Activated naive CD4-positive, alpha-beta T cell treated with anti-CD3 and anti-CD28 coated beads for 36 hours (primary cell): ENCODE measurements at regions not wholly inside any gene's neighbourhood (a gene's known extent, or its start where the extent isn't known, plus 50 kb on each side); places are given as distances from the start of the nearest gene placed in this dataset.

Experiments used
- CTCF ChIA-PET: fragments of 350-600 bp; sonication (Branson Sonifier 250); formaldehyde crosslinking; loops from one replicate; lab custom pipeline; 2021; ENCODE audit warnings: antibody characterized with exemption; lab: Charles Lee
- DNase-seq: peaks from one replicate; pipeline ENCODE4 v3.0.0-alpha.2; 2020
- H3K27ac Mint-ChIP-seq: one replicate; pipeline ENCODE4 v1.8.0; 2021; ENCODE audit warnings: mild to moderate bottlenecking, mixed read lengths
- H3K27me3 Mint-ChIP-seq: one replicate; pipeline ENCODE4 v1.8.0; 2021; ENCODE audit warnings: low read depth, mixed read lengths
- H3K36me3 Mint-ChIP-seq: one replicate; pipeline ENCODE4 v1.8.0; 2021; ENCODE audit warnings: low read depth, mixed read lengths
- H3K4me1 Mint-ChIP-seq: one replicate; pipeline ENCODE4 v1.8.0; 2021; ENCODE audit warnings: low read depth, mixed read lengths
- H3K4me3 Mint-ChIP-seq: one replicate; pipeline ENCODE4 v1.8.0; 2021; ENCODE audit warnings: mild to moderate bottlenecking, moderate library complexity, mixed read lengths
- H3K9me3 Mint-ChIP-seq: one replicate; pipeline ENCODE4 v1.8.0; 2021; ENCODE audit warnings: mixed read lengths
- intact Hi-C: fragments of 100-400 bp; cut with micrococcal nuclease; formaldehyde crosslinking; loops from one replicate; pipeline ENCODE4 v1.15.1; 2023

GRCh38 chr3:116947809-116948208 lies 238.2 kb downstream of the TUSC7 start:
- H3K4me1 Mint-ChIP-seq, result no peaks in the 10 kb centered on the region
- H3K36me3 Mint-ChIP-seq, result no peaks in the 10 kb centered on the region
- no peak for DNase-seq
- H3K4me3 Mint-ChIP-seq, result no peak overlapping the region
- H3K27ac Mint-ChIP-seq, result no peak overlapping the region
- CTCF ChIA-PET, result no interaction called here
- intact Hi-C loops, result no loop called here
- H3K27me3 Mint-ChIP-seq, result no peaks in the 10 kb centered on the region
- peaks cover 2% of the 10 kb centered on the region for H3K9me3 Mint-ChIP-seq

- Mint-ChIP-seq H3K4me1 (no peaks in the 10 kb centered on the region), H3K27me3 (no peaks in the 10 kb centered on the region), H3K27ac (no peak overlapping the region), H3K36me3 (no peaks in the 10 kb centered on the region), H3K9me3 (no peaks in the 10 kb centered on the region), H3K4me3 (no peak overlapping the region)
- intact Hi-C loops, result no loop called here
- CTCF ChIA-PET, result no interaction called here
- DNase-seq, result no peak
Measured at GRCh38 chr3:116950301-116951055, 240.9 kb downstream of the TUSC7 start.

DNA sequence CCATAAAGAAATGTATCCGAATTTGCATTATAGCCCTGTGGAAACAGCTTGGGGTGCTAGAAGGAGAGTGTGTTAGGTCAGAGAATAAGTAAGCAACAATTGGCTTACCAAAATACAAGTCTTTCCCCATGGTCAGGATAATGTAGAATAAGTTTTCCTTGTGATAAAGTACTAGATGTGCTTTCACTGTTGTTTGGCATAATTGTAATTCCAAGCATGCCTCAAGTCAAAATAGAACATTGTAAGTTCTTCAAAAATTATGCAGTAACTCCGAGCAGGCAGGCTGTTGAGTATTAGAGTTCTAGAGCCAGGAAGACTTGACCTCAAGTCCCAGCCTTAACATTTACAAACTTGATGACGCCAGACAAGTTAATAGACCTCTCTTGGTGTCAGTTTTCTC lies 242.0 kb downstream of the TUSC7 start:
- Mint-ChIP-seq H3K4me1 (no peaks in the 10 kb centered on the region), H3K27ac (no peak overlapping the region), H3K27me3 (no peaks in the 10 kb centered on the region), H3K4me3 (no peak overlapping the region), H3K36me3 (no peaks in the 10 kb centered on the region), H3K9me3 (no peaks in the 10 kb centered on the region)
- CTCF ChIA-PET, result no interaction called here
- intact Hi-C loops, result no loop called here
- DNase-seq, result no peak

- peaks cover 2% of the 10 kb centered on the region for H3K9me3 Mint-ChIP-seq
- H3K4me1 Mint-ChIP-seq, result no peaks in the 10 kb centered on the region
- intact Hi-C loops, result no loop called here
- H3K27me3 Mint-ChIP-seq, result no peaks in the 10 kb centered on the region
- DNase-seq, result no peak
- CTCF ChIA-PET, result no interaction called here
- no peak overlapping the region for H3K4me3 Mint-ChIP-seq
- H3K27ac Mint-ChIP-seq, result no peak overlapping the region
- H3K36me3 Mint-ChIP-seq, result no peaks in the 10 kb centered on the region
Measured at GRCh38 chr3:116958291-116958690, 248.7 kb downstream of the TUSC7 start.

GRCh38 chr3:116961106-116961505 lies 251.5 kb downstream of the TUSC7 start:
- intact Hi-C loops, result no loop called here
- DNase-seq, result no peak
- H3K36me3 Mint-ChIP-seq, result no peaks in the 10 kb centered on the region
- H3K27ac Mint-ChIP-seq, result no peak overlapping the region
- CTCF ChIA-PET, result no interaction called here
- peaks cover 2% of the 10 kb centered on the region for H3K9me3 Mint-ChIP-seq
- H3K27me3 Mint-ChIP-seq, result no peaks in the 10 kb centered on the region
- H3K4me3 Mint-ChIP-seq, result no peak overlapping the region
- no peaks in the 10 kb centered on the region for H3K4me1 Mint-ChIP-seq

GRCh38 chr3:116963802-116964201 lies 254.2 kb downstream of the TUSC7 start:
- Mint-ChIP-seq H3K36me3 (no peaks in the 10 kb centered on the region), H3K4me3 (no peak overlapping the region), H3K9me3 (peaks cover 4% of the 10 kb centered on the region), H3K27ac (no peak overlapping the region), H3K4me1 (no peaks in the 10 kb centered on the region), H3K27me3 (no peaks in the 10 kb centered on the region)
- intact Hi-C loops, result no loop called here
- no peak for DNase-seq
- CTCF ChIA-PET, result no interaction called here

DNA sequence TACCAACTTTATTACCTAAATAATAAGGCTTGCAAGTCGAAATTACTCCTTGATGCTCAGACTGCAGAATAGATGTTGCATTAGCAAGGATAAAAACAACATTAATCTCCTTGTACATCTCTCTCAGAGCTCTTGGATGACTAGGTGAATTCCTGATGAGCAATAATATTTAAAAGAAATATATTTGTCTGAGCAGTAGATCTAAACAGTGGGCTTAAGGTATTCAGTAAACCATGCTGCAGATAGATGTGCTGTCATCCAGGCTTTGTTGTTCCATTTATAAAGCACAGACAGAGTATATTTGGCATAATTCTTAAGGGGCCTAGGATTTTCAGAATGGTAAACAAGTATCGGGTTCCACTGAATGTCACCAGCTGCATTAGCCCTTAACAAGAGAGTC lies 257.1 kb downstream of the TUSC7 start:
- DNase-seq, result no peak
- Mint-ChIP-seq H3K9me3 (peaks cover 2% of the 10 kb centered on the region), H3K27ac (no peak overlapping the region), H3K4me3 (no peak overlapping the region), H3K4me1 (no peaks in the 10 kb centered on the region), H3K27me3 (no peaks in the 10 kb centered on the region), H3K36me3 (no peaks in the 10 kb centered on the region)
- CTCF ChIA-PET, result no interaction called here
- intact Hi-C loops, result no loop called here

GRCh38 chr3:116969135-116969534 lies 259.6 kb downstream of the TUSC7 start:
- Mint-ChIP-seq H3K4me3 (no peak overlapping the region), H3K4me1 (no peaks in the 10 kb centered on the region), H3K36me3 (no peaks in the 10 kb centered on the region), H3K9me3 (peaks cover 2% of the 10 kb centered on the region), H3K27ac (no peak overlapping the region), H3K27me3 (no peaks in the 10 kb centered on the region)
- CTCF ChIA-PET, result no interaction called here
- intact Hi-C loops, result no loop called here
- no peak for DNase-seq

- no peak overlapping the region for H3K27ac Mint-ChIP-seq
- H3K9me3 Mint-ChIP-seq, result peaks cover 2% of the 10 kb centered on the region
- intact Hi-C loops, result no loop called here
- CTCF ChIA-PET, result no interaction called here
- no peak overlapping the region for H3K4me3 Mint-ChIP-seq
- H3K27me3 Mint-ChIP-seq, result no peaks in the 10 kb centered on the region
- no peaks in the 10 kb centered on the region for H3K36me3 Mint-ChIP-seq
- no peak for DNase-seq
- no peaks in the 10 kb centered on the region for H3K4me1 Mint-ChIP-seq
Measured at GRCh38 chr3:116969646-116970045, 260.1 kb downstream of the TUSC7 start.

DNA sequence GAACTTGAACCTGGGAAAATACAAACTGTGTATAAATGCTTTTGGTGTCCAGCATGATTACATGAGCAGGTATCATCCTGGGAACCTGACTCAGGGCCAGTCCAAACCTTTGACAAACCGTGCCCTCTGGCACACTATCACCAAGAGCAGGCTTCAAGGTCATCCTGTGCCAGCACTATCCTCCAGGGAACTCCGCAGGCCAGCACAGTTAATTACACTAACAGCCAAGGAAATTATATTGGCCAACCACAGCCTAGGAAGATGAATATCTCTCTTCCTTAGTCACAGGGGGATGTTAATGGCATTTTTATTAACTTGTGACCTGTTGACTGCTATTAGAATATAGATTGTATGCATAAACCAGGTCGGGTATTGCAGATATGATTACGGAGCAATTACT lies 262.0 kb downstream of the TUSC7 start:
- Mint-ChIP-seq H3K36me3 (no peaks in the 10 kb centered on the region), H3K27ac (no peak overlapping the region), H3K4me1 (no peaks in the 10 kb centered on the region), H3K4me3 (no peak overlapping the region), H3K9me3 (peaks cover 2% of the 10 kb centered on the region), H3K27me3 (no peaks in the 10 kb centered on the region)
- CTCF ChIA-PET, result no interaction called here
- intact Hi-C loops, result no loop called here
- no peak for DNase-seq

DNA sequence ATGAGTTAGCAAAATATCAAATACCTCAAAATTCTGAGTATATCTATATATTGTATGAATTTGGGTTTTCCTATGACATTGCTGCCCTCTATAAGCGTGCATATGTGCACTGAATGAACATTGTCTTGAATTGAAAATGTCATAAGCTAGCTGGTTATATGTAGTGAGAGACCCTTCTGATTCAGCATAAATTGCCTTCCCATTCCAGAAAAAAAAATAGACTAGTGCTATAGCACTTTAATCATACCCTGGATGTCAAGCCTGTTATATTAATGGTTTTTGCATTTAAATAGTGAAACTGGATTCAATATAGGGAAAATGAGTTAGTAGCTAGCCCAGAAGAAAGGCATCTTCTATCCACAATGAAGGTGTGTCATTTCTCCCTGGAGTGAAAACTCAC lies 265.1 kb downstream of the TUSC7 start:
- intact Hi-C loops, result no loop called here
- no peaks in the 10 kb centered on the region for H3K27me3 Mint-ChIP-seq
- CTCF ChIA-PET, result interaction anchor here (0.7 kb wide), 1 partner anchor 18 kb away, joined by 4 read pairs; no protein-coding TSS in a partner anchor
- H3K27ac Mint-ChIP-seq, result no peak overlapping the region
- DNase-seq, result no peak
- no peaks in the 10 kb centered on the region for H3K36me3 Mint-ChIP-seq
- H3K9me3 Mint-ChIP-seq, result no peaks in the 10 kb centered on the region
- no peak overlapping the region for H3K4me3 Mint-ChIP-seq
- H3K4me1 Mint-ChIP-seq, result no peaks in the 10 kb centered on the region

DNA sequence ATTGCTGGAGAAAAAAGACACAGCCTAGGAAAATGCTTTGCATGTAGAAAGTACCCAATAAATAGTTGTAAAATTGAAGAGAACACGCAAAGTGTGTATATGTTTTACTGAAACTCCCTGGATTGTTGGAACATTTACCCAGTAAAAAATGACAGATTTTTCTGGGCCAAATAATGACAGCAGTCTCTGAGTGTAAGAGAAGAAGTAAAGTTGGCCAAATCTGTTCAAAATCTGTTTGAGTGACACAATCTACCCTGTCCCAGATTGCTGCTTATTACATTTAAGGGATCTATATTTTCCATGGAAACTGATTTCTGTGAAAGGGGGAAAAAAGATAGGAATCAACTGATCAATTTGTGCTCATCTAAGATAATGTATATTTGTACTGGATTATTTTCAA lies 267.9 kb downstream of the TUSC7 start:
- Mint-ChIP-seq H3K27me3 (no peaks in the 10 kb centered on the region), H3K9me3 (no peaks in the 10 kb centered on the region), H3K36me3 (no peaks in the 10 kb centered on the region), H3K27ac (no peak overlapping the region), H3K4me3 (no peak overlapping the region), H3K4me1 (no peaks in the 10 kb centered on the region)
- intact Hi-C loops, result no loop called here
- CTCF ChIA-PET, result no interaction called here
- DNase-seq, result no peak

DNA sequence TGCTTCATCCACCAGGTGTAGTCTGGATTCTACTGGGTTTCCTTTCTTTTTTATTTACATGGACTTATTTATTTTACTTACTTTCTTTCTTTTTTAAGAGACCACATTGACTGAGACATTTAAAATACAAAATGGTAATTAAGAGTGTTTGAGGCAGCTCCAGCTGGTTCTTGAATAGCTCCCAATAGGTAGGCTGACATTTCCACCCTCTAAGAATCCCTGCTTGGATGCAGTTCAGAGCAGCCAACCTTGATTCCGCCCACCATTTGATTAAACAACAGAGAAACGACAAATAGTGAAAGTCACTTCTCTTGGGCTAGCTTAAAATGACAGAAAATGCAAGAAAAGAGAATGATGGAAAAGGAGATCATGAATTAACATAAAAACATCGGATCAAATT lies 270.5 kb downstream of the TUSC7 start:
- no peaks in the 10 kb centered on the region for H3K36me3 Mint-ChIP-seq
- intact Hi-C loops, result no loop called here
- no peak overlapping the region for H3K4me3 Mint-ChIP-seq
- no peaks in the 10 kb centered on the region for H3K9me3 Mint-ChIP-seq
- H3K4me1 Mint-ChIP-seq, result no peaks in the 10 kb centered on the region
- no peaks in the 10 kb centered on the region for H3K27me3 Mint-ChIP-seq
- no peak overlapping the region for H3K27ac Mint-ChIP-seq
- CTCF ChIA-PET, result no interaction called here
- DNase-seq, result no peak
